ENCODE measurements at regions not wholly inside any gene's neighbourhood (a gene's known extent, or its start where the extent isn't known, plus 50 kb on each side); places are given as distances from the start of the nearest gene placed in this dataset.
A peak's percentile ranks its signal among the peaks of the same experiment; 100 is the strongest.

DNA sequence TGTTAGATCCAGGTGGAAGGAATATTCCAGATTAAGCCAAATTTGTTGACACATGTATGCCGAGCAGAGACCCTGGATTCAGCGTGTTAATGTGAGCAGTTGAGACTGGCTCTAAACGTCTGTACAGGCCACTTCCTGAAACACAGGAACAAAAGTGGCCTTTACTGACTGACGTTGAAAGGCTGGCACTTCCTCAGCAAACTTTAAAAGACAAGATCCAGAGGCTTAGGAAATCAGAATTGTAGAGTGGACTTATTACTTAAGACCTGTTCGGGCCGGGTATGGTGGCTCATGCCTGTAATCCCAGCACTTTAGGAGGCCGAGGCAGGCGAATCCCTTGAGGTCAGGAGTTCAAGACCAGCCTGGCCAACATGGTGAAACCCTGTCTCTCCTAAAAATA lies 125.7 kb upstream of the ARID1B start:
- Mint-ChIP-seq H3K27ac (no peak overlapping the region), H3K36me3 (no peaks in the 10 kb centered on the region), H3K27me3 (ENCODE audit: insufficient read depth, low read depth) (peaks cover 6% of the 10 kb centered on the region), H3K9me3 (peaks cover 8% of the 10 kb centered on the region), H3K4me1 (peaks cover 3% of the 10 kb centered on the region), H3K4me3 (no peak overlapping the region)
- peaks cover 5% of the 10 kb centered on the region for H3F3A ChIP-seq (ENCODE audit: low read depth)
- no peak overlapping the region for H3K4me3 ChIP-seq
- H4K20me1 ChIP-seq (ENCODE audit: low read depth) = no peaks in the 10 kb centered on the region
- H3K79me2 ChIP-seq (ENCODE audit: low read depth) = no peaks in the 10 kb centered on the region
- H3K27ac ChIP-seq = no peak overlapping the region
- H3K9ac ChIP-seq = no peak overlapping the region
- H3K4me1 ChIP-seq = peaks cover 9% of the 10 kb centered on the region
- H3K4me2 ChIP-seq = no peak overlapping the region
- no peaks in the 10 kb centered on the region for H3K9me3 ChIP-seq (ENCODE audit: low read depth)
- no peaks in the 10 kb centered on the region for H3K36me3 ChIP-seq
- no peaks in the 10 kb centered on the region for H3K27me3 ChIP-seq
- DNase-seq (ENCODE audit: low spot score) = no peak
- H2AFZ ChIP-seq (replicated peaks) = no peak overlapping the region
- TF ChIP-seq EZH2 (IDR thresholded peaks at IDR 0.05) = no peak
- TF ChIP-seq EZH2phosphoT487 (IDR thresholded peaks at IDR 0.05) = no peak
- TF ChIP-seq, protein P1, sequence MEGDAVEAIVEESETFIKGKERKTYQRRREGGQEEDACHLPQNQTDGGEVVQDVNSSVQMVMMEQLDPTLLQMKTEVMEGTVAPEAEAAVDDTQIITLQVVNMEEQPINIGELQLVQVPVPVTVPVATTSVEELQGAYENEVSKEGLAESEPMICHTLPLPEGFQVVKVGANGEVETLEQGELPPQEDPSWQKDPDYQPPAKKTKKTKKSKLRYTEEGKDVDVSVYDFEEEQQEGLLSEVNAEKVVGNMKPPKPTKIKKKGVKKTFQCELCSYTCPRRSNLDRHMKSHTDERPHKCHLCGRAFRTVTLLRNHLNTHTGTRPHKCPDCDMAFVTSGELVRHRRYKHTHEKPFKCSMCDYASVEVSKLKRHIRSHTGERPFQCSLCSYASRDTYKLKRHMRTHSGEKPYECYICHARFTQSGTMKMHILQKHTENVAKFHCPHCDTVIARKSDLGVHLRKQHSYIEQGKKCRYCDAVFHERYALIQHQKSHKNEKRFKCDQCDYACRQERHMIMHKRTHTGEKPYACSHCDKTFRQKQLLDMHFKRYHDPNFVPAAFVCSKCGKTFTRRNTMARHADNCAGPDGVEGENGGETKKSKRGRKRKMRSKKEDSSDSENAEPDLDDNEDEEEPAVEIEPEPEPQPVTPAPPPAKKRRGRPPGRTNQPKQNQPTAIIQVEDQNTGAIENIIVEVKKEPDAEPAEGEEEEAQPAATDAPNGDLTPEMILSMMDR (IDR thresholded peaks at IDR 0.05) = no peak

DNA sequence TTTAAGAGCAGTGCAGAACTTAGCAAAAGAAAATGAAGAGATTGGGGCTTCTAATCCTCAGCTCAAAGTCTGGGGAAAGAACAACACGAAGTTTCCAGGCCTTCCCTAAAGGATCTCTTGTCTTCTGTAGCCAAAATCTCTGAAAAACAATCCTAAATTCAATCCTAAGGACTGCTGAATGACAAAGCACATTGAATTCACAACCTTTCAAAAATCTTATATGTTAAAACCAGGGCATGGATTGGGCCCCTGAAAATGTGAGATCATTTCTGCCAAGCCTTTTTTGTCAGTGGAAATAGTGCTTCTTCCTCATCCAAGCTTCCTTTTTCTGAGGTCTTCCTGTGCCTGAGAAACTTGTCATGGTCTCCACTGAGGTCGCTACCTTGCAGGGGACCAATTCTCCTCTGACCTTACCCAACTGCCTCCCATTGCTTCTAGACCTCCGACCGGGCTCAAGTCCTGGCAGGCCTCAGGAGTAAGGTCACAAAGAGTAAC lies 126.2 kb upstream of the ARID1B start:
- Mint-ChIP-seq H3K4me3 (no peak overlapping the region), H3K27ac (no peak overlapping the region), H3K4me1 (peaks cover 5% of the 10 kb centered on the region), H3K27me3 (ENCODE audit: insufficient read depth, low read depth) (peaks cover 6% of the 10 kb centered on the region), H3K9me3 (peaks cover 8% of the 10 kb centered on the region), H3K36me3 (no peaks in the 10 kb centered on the region)
- no peaks in the 10 kb centered on the region for H3K27me3 ChIP-seq
- no peaks in the 10 kb centered on the region for H3K9me3 ChIP-seq (ENCODE audit: low read depth)
- no peaks in the 10 kb centered on the region for H3K79me2 ChIP-seq (ENCODE audit: low read depth)
- H3K4me3 ChIP-seq = no peak overlapping the region
- H3K4me1 ChIP-seq = peaks cover 9% of the 10 kb centered on the region
- DNase-seq (ENCODE audit: low spot score) = no peak
- H3K4me2 ChIP-seq = no peak overlapping the region
- H2AFZ ChIP-seq (replicated peaks) = no peak overlapping the region
- no peak overlapping the region for H3K27ac ChIP-seq
- peaks cover 5% of the 10 kb centered on the region for H3F3A ChIP-seq (ENCODE audit: low read depth)
- no peaks in the 10 kb centered on the region for H4K20me1 ChIP-seq (ENCODE audit: low read depth)
- H3K9ac ChIP-seq = no peak overlapping the region
- TF ChIP-seq EZH2 (IDR thresholded peaks at IDR 0.05) (no peak), EZH2phosphoT487 (IDR thresholded peaks at IDR 0.05) (no peak)
- TF ChIP-seq, protein P1 (IDR thresholded peaks at IDR 0.05) = no peak
- no peaks in the 10 kb centered on the region for H3K36me3 ChIP-seq

DNA sequence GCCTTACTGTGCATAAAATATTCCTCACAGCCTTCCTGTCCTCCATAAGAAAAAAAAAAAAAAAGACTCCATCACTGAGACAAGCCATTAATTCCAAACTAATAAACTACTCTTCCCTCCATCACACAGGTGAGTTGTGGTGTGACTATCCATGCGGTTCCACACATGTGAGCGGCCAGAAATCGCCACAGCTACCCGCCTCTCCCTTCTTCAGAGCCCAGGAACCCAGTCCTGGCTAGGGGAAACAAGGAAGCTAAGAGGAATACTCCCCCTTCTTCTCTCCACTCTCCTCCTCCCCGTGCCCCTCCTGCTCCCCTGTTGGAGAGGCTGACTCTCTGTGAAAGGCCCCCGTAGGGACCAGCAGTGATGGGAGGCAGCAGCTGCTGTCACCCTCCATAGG lies 128.6 kb upstream of the ARID1B start:
- peak overlapping the region; percentile 9 for H2AFZ ChIP-seq (replicated peaks)
- Mint-ChIP-seq H3K36me3 (no peaks in the 10 kb centered on the region), H3K9me3 (peaks cover 8% of the 10 kb centered on the region), H3K4me1 (peaks cover 5% of the 10 kb centered on the region), H3K27ac (no peak overlapping the region), H3K4me3 (no peak overlapping the region), H3K27me3 (ENCODE audit: insufficient read depth, low read depth) (peaks cover 13% of the 10 kb centered on the region)
- H4K20me1 ChIP-seq (ENCODE audit: low read depth) = no peaks in the 10 kb centered on the region
- TF ChIP-seq, protein P1 (IDR thresholded peaks at IDR 0.05) = no peak
- TF ChIP-seq EZH2 (IDR thresholded peaks at IDR 0.05) = no peak
- no peak for TF ChIP-seq EZH2phosphoT487 (IDR thresholded peaks at IDR 0.05)
- no peak overlapping the region for H3K9ac ChIP-seq
- DNase-seq (ENCODE audit: low spot score) = no peak
- no peak overlapping the region for H3K27ac ChIP-seq
- no peaks in the 10 kb centered on the region for H3K9me3 ChIP-seq (ENCODE audit: low read depth)
- no peaks in the 10 kb centered on the region for H3K79me2 ChIP-seq (ENCODE audit: low read depth)
- no peaks in the 10 kb centered on the region for H3F3A ChIP-seq (ENCODE audit: low read depth)
- H3K36me3 ChIP-seq = no peaks in the 10 kb centered on the region
- H3K4me2 ChIP-seq = no peak overlapping the region
- no peaks in the 10 kb centered on the region for H3K27me3 ChIP-seq
- no peak overlapping the region for H3K4me3 ChIP-seq
- H3K4me1 ChIP-seq = no peaks in the 10 kb centered on the region

Data from neural progenitor cell (in vitro differentiated cells).